GM23338 (cell line): ENCODE measurements at regions not wholly inside any gene's neighbourhood (a gene's known extent, or its start where the extent isn't known, plus 50 kb on each side); places are given as distances from the start of the nearest gene placed in this dataset.

Source experiments
- POLR2AphosphoS5 ChIP-seq: IDR thresholded peaks from 2 replicates; pipeline ENCODE4 v1.6.1; 2016; ENCODE audit warnings: antibody characterized with exemption, low read depth
- ZNF114 ChIP-seq: fragments of 250-450 bp; sonication (Bioruptor Pico); IDR thresholded peaks from 2 replicates; pipeline ENCODE4 v1.5.0; 2020; ENCODE audit warnings: mild to moderate bottlenecking, moderate library complexity
- TF ChIP-seq, protein P1 (sequence below): fragments of 250-450 bp; sonication (Bioruptor Pico); IDR thresholded peaks from 2 replicates; pipeline ENCODE4 v1.5.0; 2020; ENCODE audit warnings: mild to moderate bottlenecking, moderate library complexity
- TF ChIP-seq, protein P2 (sequence below), 2 experiments: fragments of 200-600 bp in 1 of 2; sonication (generic) in 1 of 2; conservative IDR thresholded peaks; 2 replicates each; pipeline versions ENCODE4 v1.5.1 to v1.6.1; 2016 to 2017; ENCODE audit warnings: antibody characterized with exemption in 2 of 2, low read depth in 2 of 2, mild to moderate bottlenecking in 2 of 2, moderate library complexity in 1 of 2
- TF ChIP-seq, protein P3 (sequence below): IDR thresholded peaks from one replicate; pipeline ENCODE4 v1.6.1; 2018; ENCODE audit warnings: antibody characterized with exemption; ENCODE audit not compliant: unreplicated experiment

DNA sequence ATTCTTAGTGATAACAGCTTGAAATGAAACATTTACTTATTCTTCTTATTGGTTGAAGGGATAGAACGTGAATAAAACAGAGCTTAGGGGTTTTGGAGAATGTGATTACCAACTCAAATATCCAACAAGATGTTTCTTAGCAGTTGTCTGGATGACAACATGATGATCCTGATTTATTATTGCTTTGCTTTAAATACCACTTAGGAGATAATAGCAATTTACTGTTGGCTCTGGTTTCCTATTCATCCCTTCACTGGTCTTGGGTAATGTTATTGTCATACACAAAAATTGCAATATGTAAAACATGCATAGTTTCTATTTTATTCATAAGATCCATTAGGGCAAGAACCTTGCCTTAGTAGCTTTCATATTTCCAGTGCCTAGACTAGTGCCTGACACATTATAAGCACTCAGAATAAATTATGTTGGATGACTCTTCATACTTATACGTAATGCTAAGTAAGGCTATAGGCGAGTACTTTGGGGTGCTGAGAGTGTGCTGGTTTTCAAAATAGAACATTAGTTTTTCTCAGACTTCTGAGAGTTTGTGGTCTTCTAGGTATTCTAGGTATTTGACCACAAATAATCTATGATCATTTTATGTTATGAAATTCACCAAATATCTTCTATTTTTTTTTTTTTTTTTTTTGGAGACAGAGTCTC is 58.6 kb upstream of the PGRMC2 start (continued):
- TF ChIP-seq, protein P1, sequence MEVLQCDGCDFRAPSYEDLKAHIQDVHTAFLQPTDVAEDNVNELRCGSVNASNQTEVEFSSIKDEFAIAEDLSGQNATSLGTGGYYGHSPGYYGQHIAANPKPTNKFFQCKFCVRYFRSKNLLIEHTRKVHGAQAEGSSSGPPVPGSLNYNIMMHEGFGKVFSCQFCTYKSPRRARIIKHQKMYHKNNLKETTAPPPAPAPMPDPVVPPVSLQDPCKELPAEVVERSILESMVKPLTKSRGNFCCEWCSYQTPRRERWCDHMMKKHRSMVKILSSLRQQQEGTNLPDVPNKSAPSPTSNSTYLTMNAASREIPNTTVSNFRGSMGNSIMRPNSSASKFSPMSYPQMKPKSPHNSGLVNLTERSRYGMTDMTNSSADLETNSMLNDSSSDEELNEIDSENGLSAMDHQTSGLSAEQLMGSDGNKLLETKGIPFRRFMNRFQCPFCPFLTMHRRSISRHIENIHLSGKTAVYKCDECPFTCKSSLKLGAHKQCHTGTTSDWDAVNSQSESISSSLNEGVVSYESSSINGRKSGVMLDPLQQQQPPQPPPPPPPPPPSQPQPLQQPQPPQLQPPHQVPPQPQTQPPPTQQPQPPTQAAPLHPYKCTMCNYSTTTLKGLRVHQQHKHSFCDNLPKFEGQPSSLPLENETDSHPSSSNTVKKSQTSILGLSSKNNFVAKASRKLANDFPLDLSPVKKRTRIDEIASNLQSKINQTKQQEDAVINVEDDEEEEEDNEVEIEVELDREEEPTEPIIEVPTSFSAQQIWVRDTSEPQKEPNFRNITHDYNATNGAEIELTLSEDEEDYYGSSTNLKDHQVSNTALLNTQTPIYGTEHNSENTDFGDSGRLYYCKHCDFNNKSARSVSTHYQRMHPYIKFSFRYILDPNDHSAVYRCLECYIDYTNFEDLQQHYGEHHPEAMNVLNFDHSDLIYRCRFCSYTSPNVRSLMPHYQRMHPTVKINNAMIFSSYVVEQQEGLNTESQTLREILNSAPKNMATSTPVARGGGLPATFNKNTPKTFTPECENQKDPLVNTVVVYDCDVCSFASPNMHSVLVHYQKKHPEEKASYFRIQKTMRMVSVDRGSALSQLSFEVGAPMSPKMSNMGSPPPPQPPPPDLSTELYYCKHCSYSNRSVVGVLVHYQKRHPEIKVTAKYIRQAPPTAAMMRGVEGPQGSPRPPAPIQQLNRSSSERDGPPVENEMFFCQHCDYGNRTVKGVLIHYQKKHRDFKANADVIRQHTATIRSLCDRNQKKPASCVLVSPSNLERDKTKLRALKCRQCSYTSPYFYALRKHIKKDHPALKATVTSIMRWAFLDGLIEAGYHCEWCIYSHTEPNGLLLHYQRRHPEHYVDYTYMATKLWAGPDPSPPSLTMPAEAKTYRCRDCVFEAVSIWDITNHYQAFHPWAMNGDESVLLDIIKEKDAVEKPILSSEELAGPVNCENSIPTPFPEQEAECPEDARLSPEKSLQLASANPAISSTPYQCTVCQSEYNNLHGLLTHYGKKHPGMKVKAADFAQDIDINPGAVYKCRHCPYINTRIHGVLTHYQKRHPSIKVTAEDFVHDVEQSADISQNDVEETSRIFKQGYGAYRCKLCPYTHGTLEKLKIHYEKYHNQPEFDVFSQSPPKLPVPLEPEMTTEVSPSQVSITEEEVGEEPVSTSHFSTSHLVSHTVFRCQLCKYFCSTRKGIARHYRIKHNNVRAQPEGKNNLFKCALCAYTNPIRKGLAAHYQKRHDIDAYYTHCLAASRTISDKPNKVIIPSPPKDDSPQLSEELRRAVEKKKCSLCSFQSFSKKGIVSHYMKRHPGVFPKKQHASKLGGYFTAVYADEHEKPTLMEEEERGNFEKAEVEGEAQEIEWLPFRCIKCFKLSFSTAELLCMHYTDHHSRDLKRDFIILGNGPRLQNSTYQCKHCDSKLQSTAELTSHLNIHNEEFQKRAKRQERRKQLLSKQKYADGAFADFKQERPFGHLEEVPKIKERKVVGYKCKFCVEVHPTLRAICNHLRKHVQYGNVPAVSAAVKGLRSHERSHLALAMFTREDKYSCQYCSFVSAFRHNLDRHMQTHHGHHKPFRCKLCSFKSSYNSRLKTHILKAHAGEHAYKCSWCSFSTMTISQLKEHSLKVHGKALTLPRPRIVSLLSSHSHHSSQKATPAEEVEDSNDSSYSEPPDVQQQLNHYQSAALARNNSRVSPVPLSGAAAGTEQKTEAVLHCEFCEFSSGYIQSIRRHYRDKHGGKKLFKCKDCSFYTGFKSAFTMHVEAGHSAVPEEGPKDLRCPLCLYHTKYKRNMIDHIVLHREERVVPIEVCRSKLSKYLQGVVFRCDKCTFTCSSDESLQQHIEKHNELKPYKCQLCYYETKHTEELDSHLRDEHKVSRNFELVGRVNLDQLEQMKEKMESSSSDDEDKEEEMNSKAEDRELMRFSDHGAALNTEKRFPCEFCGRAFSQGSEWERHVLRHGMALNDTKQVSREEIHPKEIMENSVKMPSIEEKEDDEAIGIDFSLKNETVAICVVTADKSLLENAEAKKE (CRISPR knock-in tag), result no peak
- TF ChIP-seq, protein P2, sequence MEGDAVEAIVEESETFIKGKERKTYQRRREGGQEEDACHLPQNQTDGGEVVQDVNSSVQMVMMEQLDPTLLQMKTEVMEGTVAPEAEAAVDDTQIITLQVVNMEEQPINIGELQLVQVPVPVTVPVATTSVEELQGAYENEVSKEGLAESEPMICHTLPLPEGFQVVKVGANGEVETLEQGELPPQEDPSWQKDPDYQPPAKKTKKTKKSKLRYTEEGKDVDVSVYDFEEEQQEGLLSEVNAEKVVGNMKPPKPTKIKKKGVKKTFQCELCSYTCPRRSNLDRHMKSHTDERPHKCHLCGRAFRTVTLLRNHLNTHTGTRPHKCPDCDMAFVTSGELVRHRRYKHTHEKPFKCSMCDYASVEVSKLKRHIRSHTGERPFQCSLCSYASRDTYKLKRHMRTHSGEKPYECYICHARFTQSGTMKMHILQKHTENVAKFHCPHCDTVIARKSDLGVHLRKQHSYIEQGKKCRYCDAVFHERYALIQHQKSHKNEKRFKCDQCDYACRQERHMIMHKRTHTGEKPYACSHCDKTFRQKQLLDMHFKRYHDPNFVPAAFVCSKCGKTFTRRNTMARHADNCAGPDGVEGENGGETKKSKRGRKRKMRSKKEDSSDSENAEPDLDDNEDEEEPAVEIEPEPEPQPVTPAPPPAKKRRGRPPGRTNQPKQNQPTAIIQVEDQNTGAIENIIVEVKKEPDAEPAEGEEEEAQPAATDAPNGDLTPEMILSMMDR (conservative IDR thresholded peaks at IDR 0.05; ENCODE audit: low read depth in 2 of 2), result no peak
- TF ChIP-seq ZNF114 (no peak), POLR2AphosphoS5 (no peak)
- TF ChIP-seq, protein P3, sequence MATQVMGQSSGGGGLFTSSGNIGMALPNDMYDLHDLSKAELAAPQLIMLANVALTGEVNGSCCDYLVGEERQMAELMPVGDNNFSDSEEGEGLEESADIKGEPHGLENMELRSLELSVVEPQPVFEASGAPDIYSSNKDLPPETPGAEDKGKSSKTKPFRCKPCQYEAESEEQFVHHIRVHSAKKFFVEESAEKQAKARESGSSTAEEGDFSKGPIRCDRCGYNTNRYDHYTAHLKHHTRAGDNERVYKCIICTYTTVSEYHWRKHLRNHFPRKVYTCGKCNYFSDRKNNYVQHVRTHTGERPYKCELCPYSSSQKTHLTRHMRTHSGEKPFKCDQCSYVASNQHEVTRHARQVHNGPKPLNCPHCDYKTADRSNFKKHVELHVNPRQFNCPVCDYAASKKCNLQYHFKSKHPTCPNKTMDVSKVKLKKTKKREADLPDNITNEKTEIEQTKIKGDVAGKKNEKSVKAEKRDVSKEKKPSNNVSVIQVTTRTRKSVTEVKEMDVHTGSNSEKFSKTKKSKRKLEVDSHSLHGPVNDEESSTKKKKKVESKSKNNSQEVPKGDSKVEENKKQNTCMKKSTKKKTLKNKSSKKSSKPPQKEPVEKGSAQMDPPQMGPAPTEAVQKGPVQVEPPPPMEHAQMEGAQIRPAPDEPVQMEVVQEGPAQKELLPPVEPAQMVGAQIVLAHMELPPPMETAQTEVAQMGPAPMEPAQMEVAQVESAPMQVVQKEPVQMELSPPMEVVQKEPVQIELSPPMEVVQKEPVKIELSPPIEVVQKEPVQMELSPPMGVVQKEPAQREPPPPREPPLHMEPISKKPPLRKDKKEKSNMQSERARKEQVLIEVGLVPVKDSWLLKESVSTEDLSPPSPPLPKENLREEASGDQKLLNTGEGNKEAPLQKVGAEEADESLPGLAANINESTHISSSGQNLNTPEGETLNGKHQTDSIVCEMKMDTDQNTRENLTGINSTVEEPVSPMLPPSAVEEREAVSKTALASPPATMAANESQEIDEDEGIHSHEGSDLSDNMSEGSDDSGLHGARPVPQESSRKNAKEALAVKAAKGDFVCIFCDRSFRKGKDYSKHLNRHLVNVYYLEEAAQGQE, result no peak
